Activated B cell treated with CpG ODN at 0.5 μM for 24 hours (primary cell): ENCODE measurements at regions not wholly inside any gene's neighbourhood (a gene's known extent, or its start where the extent isn't known, plus 50 kb on each side); places are given as distances from the start of the nearest gene placed in this dataset.
"Not testable (repeated sequence)": the region's sequence is repeated elsewhere in the genome, so short reads cannot be mapped to it uniquely, and the experiment has no call there.

Experiments used
- ATAC-seq: fragments of 200-7000 bp; cut with Tn5 transposase; one replicate; pipeline ENCODE4 v1.10.0; 2021; ENCODE audit warnings: low read depth, mild to moderate bottlenecking, moderate library complexity
- CTCF ChIA-PET: fragments of 350-600 bp; sonication (Branson Sonifier 250); formaldehyde crosslinking; loops from one replicate; lab custom pipeline; 2021; ENCODE audit warnings: antibody characterized with exemption; lab: Charles Lee
- POLR2A ChIA-PET: fragments of 350-600 bp; sonication (Branson Sonifier 250); formaldehyde crosslinking; loops from one replicate; lab custom pipeline; 2021; ENCODE audit warnings: antibody characterized with exemption; lab: Charles Lee
- DNase-seq: peaks from one replicate; pipeline ENCODE4 v3.0.0; 2022
- H3K27ac Mint-ChIP-seq: one replicate; pipeline ENCODE4 v1.8.0; 2020; ENCODE audit warnings: mixed read lengths
- H3K27me3 Mint-ChIP-seq: one replicate; pipeline ENCODE4 v1.8.0; 2021; ENCODE audit warnings: mixed read lengths
- H3K36me3 Mint-ChIP-seq: one replicate; pipeline ENCODE4 v1.8.0; 2021; ENCODE audit warnings: low read depth, mixed read lengths
- H3K4me1 Mint-ChIP-seq: one replicate; pipeline ENCODE4 v1.8.0; 2021; ENCODE audit warnings: mixed read lengths
- H3K4me3 Mint-ChIP-seq: one replicate; pipeline ENCODE4 v1.8.0; 2020; ENCODE audit warnings: mild to moderate bottlenecking, mixed read lengths
- H3K9me3 Mint-ChIP-seq: one replicate; pipeline ENCODE4 v1.8.0; 2020; ENCODE audit warnings: mixed read lengths
- intact Hi-C: fragments of 100-400 bp; cut with micrococcal nuclease; formaldehyde crosslinking; loops from one replicate; pipeline ENCODE4 v1.15.1; 2024
- TF ChIP-seq, protein P1 (sequence below): fragments of 200-600 bp; IDR thresholded peaks from one replicate; pipeline ENCODE4 v1.8.0; 2022; ENCODE audit warnings: antibody characterized with exemption, mild to moderate bottlenecking

GRCh38 chr3:22734207-22734606, 468.9 kb upstream of the UBE2E2 start:
- TF ChIP-seq, protein P1, sequence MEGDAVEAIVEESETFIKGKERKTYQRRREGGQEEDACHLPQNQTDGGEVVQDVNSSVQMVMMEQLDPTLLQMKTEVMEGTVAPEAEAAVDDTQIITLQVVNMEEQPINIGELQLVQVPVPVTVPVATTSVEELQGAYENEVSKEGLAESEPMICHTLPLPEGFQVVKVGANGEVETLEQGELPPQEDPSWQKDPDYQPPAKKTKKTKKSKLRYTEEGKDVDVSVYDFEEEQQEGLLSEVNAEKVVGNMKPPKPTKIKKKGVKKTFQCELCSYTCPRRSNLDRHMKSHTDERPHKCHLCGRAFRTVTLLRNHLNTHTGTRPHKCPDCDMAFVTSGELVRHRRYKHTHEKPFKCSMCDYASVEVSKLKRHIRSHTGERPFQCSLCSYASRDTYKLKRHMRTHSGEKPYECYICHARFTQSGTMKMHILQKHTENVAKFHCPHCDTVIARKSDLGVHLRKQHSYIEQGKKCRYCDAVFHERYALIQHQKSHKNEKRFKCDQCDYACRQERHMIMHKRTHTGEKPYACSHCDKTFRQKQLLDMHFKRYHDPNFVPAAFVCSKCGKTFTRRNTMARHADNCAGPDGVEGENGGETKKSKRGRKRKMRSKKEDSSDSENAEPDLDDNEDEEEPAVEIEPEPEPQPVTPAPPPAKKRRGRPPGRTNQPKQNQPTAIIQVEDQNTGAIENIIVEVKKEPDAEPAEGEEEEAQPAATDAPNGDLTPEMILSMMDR, result no peak
- Mint-ChIP-seq H3K4me1 (no peaks in the 10 kb centered on the region), H3K27ac (no peak overlapping the region), H3K36me3 (no peaks in the 10 kb centered on the region), H3K27me3 (no peaks in the 10 kb centered on the region), H3K4me3 (no peak overlapping the region), H3K9me3 (no peaks in the 10 kb centered on the region)
- ATAC-seq (no peak), DNase-seq (no peak)
- POLR2A ChIA-PET, result no interaction called here
- intact Hi-C loops, result no loop called here
- CTCF ChIA-PET, result no interaction called here

DNA sequence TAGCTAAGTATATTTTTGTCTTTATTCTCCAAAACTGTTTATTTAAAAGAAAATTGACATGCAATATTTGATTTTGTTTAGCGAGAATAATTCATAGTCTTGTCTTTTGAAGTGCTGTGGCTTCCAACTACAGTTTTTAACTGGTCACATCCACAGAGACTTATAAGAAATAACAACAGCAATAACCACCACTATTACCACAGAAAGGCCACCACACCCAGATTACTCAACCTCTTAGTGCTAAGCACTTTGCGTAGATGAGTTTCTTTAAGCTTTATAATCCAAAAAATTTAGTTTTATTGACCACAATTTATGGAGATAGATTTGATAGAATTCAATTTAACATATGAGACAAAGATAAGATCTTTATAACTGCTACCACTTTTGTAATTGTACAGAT, 468.4 kb upstream of the UBE2E2 start:
- POLR2A ChIA-PET, result no interaction called here
- TF ChIP-seq, protein P1, result no peak
- intact Hi-C loops, result no loop called here

DNA sequence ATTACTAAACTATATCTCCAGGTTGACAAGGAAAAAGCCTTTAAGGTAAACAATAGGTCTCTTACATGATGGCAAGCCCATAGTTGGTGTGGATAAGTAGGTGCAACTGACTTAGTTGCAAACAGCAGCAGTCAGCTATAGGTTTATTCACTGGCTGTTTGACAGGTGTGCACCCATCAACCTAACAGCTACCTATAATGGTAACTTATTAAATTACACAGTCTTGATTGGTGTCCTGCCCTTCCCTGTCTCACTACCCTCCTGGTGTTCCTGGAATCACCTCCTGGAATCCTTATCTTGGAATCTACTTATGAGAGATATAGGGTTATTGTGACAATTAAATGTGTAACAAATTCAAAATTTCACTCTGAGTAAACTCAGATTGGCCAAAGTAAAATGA, 467.8 kb upstream of the UBE2E2 start:
- no peak for DNase-seq
- no peak overlapping the region for H3K27ac Mint-ChIP-seq
- H3K36me3 Mint-ChIP-seq, result no peaks in the 10 kb centered on the region
- no peaks in the 10 kb centered on the region for H3K27me3 Mint-ChIP-seq
- ChIA-PET POLR2A (no interaction called here), CTCF (no interaction called here)
- TF ChIP-seq, protein P1, result no peak
- H3K4me3 Mint-ChIP-seq, result no peak overlapping the region
- intact Hi-C loops, result no loop called here
- H3K9me3 Mint-ChIP-seq, result no peaks in the 10 kb centered on the region
- H3K4me1 Mint-ChIP-seq, result no peaks in the 10 kb centered on the region
- ATAC-seq, result no peak

More for the DNA sequence above, 468.4 kb upstream of the UBE2E2 start:
- no peak overlapping the region for H3K27ac Mint-ChIP-seq
- no peaks in the 10 kb centered on the region for H3K36me3 Mint-ChIP-seq
- no peaks in the 10 kb centered on the region for H3K9me3 Mint-ChIP-seq
- CTCF ChIA-PET, result no interaction called here
- no peaks in the 10 kb centered on the region for H3K27me3 Mint-ChIP-seq
- DNase-seq (no peak), ATAC-seq (no peak)
- H3K4me3 Mint-ChIP-seq, result no peak overlapping the region
- no peaks in the 10 kb centered on the region for H3K4me1 Mint-ChIP-seq

DNA sequence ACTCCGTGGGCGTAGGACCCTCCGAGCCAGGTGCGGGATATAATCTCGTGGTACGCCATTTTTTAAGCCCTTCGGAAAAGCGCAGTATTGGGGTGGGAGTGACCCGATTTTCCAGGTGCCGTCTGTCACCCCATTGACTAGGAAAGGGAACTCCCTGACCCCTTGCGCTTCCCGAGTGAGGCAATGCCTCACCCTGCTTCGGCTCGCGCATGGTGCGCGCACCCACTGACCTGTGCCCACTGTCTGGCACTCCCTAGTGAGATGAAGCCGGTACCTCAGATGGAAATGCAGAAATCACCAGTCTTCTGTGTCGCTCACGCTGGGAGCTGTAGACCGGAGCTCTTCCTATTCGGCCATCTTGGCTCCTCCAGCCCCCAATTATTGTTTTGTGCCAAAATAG, 459.7 kb upstream of the UBE2E2 start:
- H3K36me3 Mint-ChIP-seq, H3K4me1 Mint-ChIP-seq, intact Hi-C loops, CTCF ChIA-PET, DNase-seq, H3K4me3 Mint-ChIP-seq, H3K27ac Mint-ChIP-seq, H3K27me3 Mint-ChIP-seq, POLR2A ChIA-PET, H3K9me3 Mint-ChIP-seq, ATAC-seq: not testable (repeated sequence)

DNA sequence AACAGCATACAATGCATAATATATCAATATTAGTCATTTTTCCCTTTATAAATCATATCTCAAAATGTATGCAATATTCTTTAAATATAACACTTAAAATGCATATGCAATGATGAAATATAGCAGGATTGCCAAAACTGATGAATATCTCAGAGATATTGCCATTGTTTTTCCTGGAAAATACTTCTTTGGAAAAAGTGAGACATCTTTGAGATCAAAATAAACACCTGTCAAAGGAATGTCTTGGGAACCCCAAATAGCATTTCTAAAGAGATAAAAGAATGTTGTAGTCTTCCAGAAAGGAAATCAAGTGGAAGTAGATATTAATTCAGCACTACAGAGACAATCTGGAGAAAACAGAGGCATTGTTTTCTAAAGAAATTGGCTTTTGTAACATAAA, 457.8 kb upstream of the UBE2E2 start:
- H3K4me1 Mint-ChIP-seq, result no peaks in the 10 kb centered on the region
- no peak for DNase-seq
- no peaks in the 10 kb centered on the region for H3K36me3 Mint-ChIP-seq
- TF ChIP-seq, protein P1, result no peak
- intact Hi-C loops, result no loop called here
- H3K4me3 Mint-ChIP-seq, result no peak overlapping the region
- H3K27me3 Mint-ChIP-seq, result no peaks in the 10 kb centered on the region
- CTCF ChIA-PET, result no interaction called here
- ATAC-seq, result no peak
- no peak overlapping the region for H3K27ac Mint-ChIP-seq
- POLR2A ChIA-PET, result no interaction called here
- H3K9me3 Mint-ChIP-seq, result peaks cover 2% of the 10 kb centered on the region

- no peaks in the 10 kb centered on the region for H3K4me1 Mint-ChIP-seq
- ChIA-PET CTCF (no interaction called here), POLR2A (no interaction called here)
- peaks cover 2% of the 10 kb centered on the region for H3K9me3 Mint-ChIP-seq
- TF ChIP-seq, protein P1, result no peak
- H3K27ac Mint-ChIP-seq, result no peak overlapping the region
- intact Hi-C loops, result no loop called here
- H3K4me3 Mint-ChIP-seq, result no peak overlapping the region
- H3K27me3 Mint-ChIP-seq, result peaks cover 3% of the 10 kb centered on the region
- DNase-seq (no peak), ATAC-seq (no peak)
- H3K36me3 Mint-ChIP-seq, result no peaks in the 10 kb centered on the region
Observed at GRCh38 chr3:22746221-22746620, 456.9 kb upstream of the UBE2E2 start.
